ENCODE measurements at regions not wholly inside any gene's neighbourhood (a gene's known extent, or its start where the extent isn't known, plus 50 kb on each side); places are given as distances from the start of the nearest gene placed in this dataset.
"Not testable (repeated sequence)": the region's sequence is repeated elsewhere in the genome, so short reads cannot be mapped to it uniquely, and the experiment has no call there.

DNA sequence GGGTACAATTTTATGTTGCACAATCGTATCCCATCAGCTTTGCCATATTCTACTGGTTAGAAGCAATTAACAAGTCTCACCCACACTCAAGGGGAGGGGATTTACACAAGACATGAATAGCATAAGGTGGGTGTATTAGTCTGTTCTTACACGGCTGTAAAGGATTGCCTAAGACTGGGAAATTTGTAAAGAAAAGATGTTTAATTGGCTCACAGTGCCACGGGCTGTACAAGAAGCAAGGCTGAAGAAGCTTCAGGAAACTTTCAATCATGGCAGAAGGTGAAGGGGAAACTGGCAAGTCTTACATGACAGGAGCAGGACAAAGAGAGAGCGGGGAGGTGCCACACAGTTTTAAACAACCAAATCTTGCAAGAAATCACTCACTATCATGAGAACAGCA lies 231.8 kb upstream of the AMIGO2 start:
- DNase-seq (ENCODE audit: low spot score), result no peak
- in situ Hi-C loops (cut with MboI; ENCODE audit: low pct_unique_long_range_greater_than_20kb, low sequenced_read_pairs, unreplicated experiment), result loop anchor here (25.0 kb wide), 1 partner anchor 274 kb away; no protein-coding TSS in a partner anchor
- no peak for TF ChIP-seq CTCF (IDR thresholded peaks at IDR 0.05; ENCODE audit: extremely low read depth, insufficient read depth, missing control alignments)

- in situ Hi-C loops (cut with MboI; ENCODE audit: low pct_unique_long_range_greater_than_20kb, low sequenced_read_pairs, unreplicated experiment), result loop anchor here (25.0 kb wide), 1 partner anchor 274 kb away; no protein-coding TSS in a partner anchor
- no peak for TF ChIP-seq CTCF (IDR thresholded peaks at IDR 0.05; ENCODE audit: extremely low read depth, insufficient read depth, missing control alignments)
- DNase-seq (ENCODE audit: low spot score), result no peak
Measured at GRCh38 chr12:47311010-47311409, 231.3 kb upstream of the AMIGO2 start.

DNA sequence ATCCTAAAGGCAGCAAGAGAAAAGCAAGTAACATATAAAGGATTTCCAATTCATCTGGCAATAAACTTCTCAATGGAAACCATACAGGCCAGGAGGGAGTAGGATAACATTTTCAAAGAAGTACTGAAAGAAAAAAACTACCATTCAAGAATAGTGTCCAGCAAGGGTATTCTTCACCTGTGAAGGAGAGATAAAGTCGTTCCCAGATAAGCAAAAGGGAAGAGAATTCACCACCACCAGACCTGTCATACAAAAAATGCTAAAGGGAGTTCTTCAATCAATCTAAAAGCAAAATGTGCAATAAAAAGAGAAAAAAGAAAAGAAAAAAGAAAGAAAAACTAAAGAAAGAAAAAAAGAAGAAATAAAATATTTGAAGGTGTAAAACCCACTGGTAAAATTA lies 228.9 kb upstream of the AMIGO2 start:
- TF ChIP-seq CTCF (IDR thresholded peaks at IDR 0.05; ENCODE audit: extremely low read depth, insufficient read depth, missing control alignments), result no peak
- in situ Hi-C loops (cut with MboI; ENCODE audit: low pct_unique_long_range_greater_than_20kb, low sequenced_read_pairs, unreplicated experiment), result loop anchor here (25.0 kb wide), 1 partner anchor 271 kb away; no protein-coding TSS in a partner anchor
- no peak for DNase-seq (ENCODE audit: low spot score)

DNA sequence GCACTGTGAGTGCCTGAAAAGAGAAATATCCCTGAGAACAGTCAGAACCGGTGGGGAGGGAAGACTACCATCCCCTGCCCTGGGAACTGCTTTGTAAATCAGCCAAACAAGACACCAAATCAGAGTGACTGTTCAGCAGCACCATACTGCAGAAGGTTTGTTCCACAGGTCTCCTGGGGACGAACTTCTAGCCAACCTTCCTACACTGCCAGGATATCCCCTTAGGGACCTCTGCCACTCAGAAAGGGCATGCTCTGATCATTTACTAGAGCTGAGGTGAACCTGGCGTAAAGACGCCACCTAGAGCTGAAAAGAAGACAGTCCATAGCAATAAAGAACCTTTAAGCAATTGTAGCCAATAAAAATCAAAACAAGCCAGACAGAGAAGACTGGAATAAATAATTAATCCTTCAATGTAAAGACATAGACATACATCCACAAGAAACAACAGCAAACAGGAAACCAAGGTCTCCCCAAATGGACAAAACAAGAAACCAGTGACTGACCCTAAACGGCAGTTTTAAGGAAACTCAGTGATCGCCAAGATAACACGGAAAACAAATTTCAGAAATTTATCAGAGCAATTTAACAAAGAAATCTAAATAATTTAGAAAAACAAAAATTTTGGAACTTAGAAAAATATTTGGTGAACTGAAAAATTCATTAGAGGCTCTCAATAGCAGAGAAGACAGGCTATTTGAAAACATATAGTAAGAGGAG lies 228.1 kb upstream of the AMIGO2 start:
- in situ Hi-C loops (cut with MboI; ENCODE audit: low pct_unique_long_range_greater_than_20kb, low sequenced_read_pairs, unreplicated experiment), result loop anchor here (25.0 kb wide), 1 partner anchor 271 kb away; no protein-coding TSS in a partner anchor
- TF ChIP-seq CTCF (IDR thresholded peaks at IDR 0.05; ENCODE audit: extremely low read depth, insufficient read depth, missing control alignments), result peak; percentile 68
- DNase-seq (ENCODE audit: low spot score), result peak; percentile 66

- in situ Hi-C loops (cut with MboI; ENCODE audit: low pct_unique_long_range_greater_than_20kb, low sequenced_read_pairs, unreplicated experiment), result loop anchor here (25.0 kb wide), 1 partner anchor 270 kb away; no protein-coding TSS in a partner anchor
- DNase-seq (ENCODE audit: low spot score), result not testable (repeated sequence)
Measured at GRCh38 chr12:47306773-47307679, 227.3 kb upstream of the AMIGO2 start.

GRCh38 chr12:47306130-47306529 lies 226.4 kb upstream of the AMIGO2 start:
- in situ Hi-C loops (cut with MboI; ENCODE audit: low pct_unique_long_range_greater_than_20kb, low sequenced_read_pairs, unreplicated experiment), result loop anchor here (25.0 kb wide), 1 partner anchor 269 kb away; no protein-coding TSS in a partner anchor
- DNase-seq (ENCODE audit: low spot score), result no peak
- no peak for TF ChIP-seq CTCF (IDR thresholded peaks at IDR 0.05; ENCODE audit: extremely low read depth, insufficient read depth, missing control alignments)

Data from GM13977 (cell line).